CD4-positive, alpha-beta T cell (primary cell): ENCODE measurements at regions not wholly inside any gene's neighbourhood (a gene's known extent, or its start where the extent isn't known, plus 50 kb on each side); places are given as distances from the start of the nearest gene placed in this dataset.

ENCODE experiments used
- ATAC-seq: fragments of 200-7000 bp; cut with Tn5 transposase; one replicate; pipeline ENCODE4 v1.10.0; 2022; ENCODE audit warnings: mild to moderate bottlenecking; ENCODE audit not compliant: poor library complexity
- CTCF ChIA-PET: fragments of 350-600 bp; sonication (Branson Sonifier 250); formaldehyde crosslinking; loops from one replicate; lab custom pipeline; 2021; ENCODE audit warnings: antibody characterized with exemption, inconsistent platforms; lab: Charles Lee
- POLR2A ChIA-PET: fragments of 350-600 bp; sonication (Branson Sonifier 250); formaldehyde crosslinking; loops from one replicate; lab custom pipeline; 2021; ENCODE audit warnings: antibody characterized with exemption, inconsistent platforms; lab: Charles Lee
- DNase-seq, 14 experiments: peaks; one replicate each; pipeline ENCODE4 v3.0.0-alpha.2; 2013 to 2020; ENCODE audit warnings: mixed read lengths in 2 of 14
- H3K27ac ChIP-seq, 2 donors: one replicate each; pipeline versions ENCODE4 v1.5.1 to v1.7.0; 2013; ENCODE audit warnings: low read length in 2 of 2, low read depth in 1 of 2, mild to moderate bottlenecking in 1 of 2
- H3K27me3 ChIP-seq, 2 experiments: 1 replicate in 1 of 2; 2 replicates in 1 of 2; pipeline versions ENCODE4 v1.6.1 to v1.7.0; 2013; ENCODE audit warnings: low read length in 2 of 2, control low read depth in 1 of 2, mild to moderate bottlenecking in 1 of 2, moderate library complexity in 1 of 2; ENCODE audit not compliant: insufficient read depth in 2 of 2, control insufficient read depth in 1 of 2
- H3K36me3 ChIP-seq: one replicate; pipeline ENCODE4 v1.6.1; 2013; ENCODE audit warnings: low read length, control low read depth; ENCODE audit not compliant: insufficient read depth
- H3K4me1 ChIP-seq: one replicate; pipeline ENCODE4 v1.6.1; 2013; ENCODE audit warnings: low read length, control low read depth; ENCODE audit not compliant: insufficient read depth
- H3K4me3 ChIP-seq: one replicate; pipeline ENCODE4 v1.5.1; 2013; ENCODE audit warnings: mild to moderate bottlenecking, low read length, moderate library complexity
- H3K9me3 ChIP-seq, 2 experiments: 1 replicate in 1 of 2; 2 replicates in 1 of 2; pipeline versions ENCODE4 v1.6.1 to v1.7.0; 2013; ENCODE audit warnings: low read length in 2 of 2, mild to moderate bottlenecking in 2 of 2, control low read depth in 1 of 2, moderate library complexity in 1 of 2; ENCODE audit not compliant: control insufficient read depth in 1 of 2, insufficient read depth in 1 of 2
- H3K27ac Mint-ChIP-seq: one replicate; pipeline ENCODE4 v1.8.0; 2020; ENCODE audit warnings: mixed read lengths
- H3K27me3 Mint-ChIP-seq: one replicate; pipeline ENCODE4 v1.8.0; 2021; ENCODE audit warnings: mixed read lengths
- H3K36me3 Mint-ChIP-seq: one replicate; pipeline ENCODE4 v1.8.0; 2021; ENCODE audit warnings: low read depth, mixed read lengths
- H3K4me1 Mint-ChIP-seq: one replicate; pipeline ENCODE4 v1.8.0; 2021; ENCODE audit warnings: low read depth, mixed read lengths
- H3K4me3 Mint-ChIP-seq: one replicate; pipeline ENCODE4 v1.8.0; 2020; ENCODE audit warnings: mild to moderate bottlenecking, mixed read lengths
- H3K9me3 Mint-ChIP-seq: one replicate; pipeline ENCODE4 v1.8.0; 2020; ENCODE audit warnings: mixed read lengths
- CTCF ChIP-seq: fragments of 200-600 bp; IDR thresholded peaks from one replicate; pipeline ENCODE4 v1.8.0; 2022; ENCODE audit warnings: antibody characterized with exemption, mild to moderate bottlenecking
- intact Hi-C, 2 experiments: fragments of 100-400 bp; cut with DNase I in 1 of 2; cut with micrococcal nuclease in 1 of 2; formaldehyde crosslinking; loops; one replicate each; pipeline versions ENCODE4 v1.15.1 to v1.9.0; 2023 to 2025; cut with DNase I, micrococcal nuclease

- TF ChIP-seq CTCF: no peak
- no peaks in the 10 kb centered on the region for H3K27me3 ChIP-seq
- Mint-ChIP-seq H3K27ac (no peak overlapping the region), H3K36me3 (no peaks in the 10 kb centered on the region), H3K9me3 (peaks cover 2% of the 10 kb centered on the region), H3K4me3 (no peak overlapping the region), H3K4me1 (peaks cover 4% of the 10 kb centered on the region), H3K27me3 (no peaks in the 10 kb centered on the region)
- no peaks in the 10 kb centered on the region for H3K36me3 ChIP-seq
- DNase-seq (peak in 2 of 14 experiments; percentile 52 to 61), ATAC-seq (no peak)
- H3K4me1 ChIP-seq: peaks cover 25% of the 10 kb centered on the region
- H3K27ac ChIP-seq: no peak overlapping the region
- H3K9me3 ChIP-seq: peaks cover 0 to 11% of the 10 kb centered on the region in 2 experiments
- intact Hi-C loops: no loop called here
- no peak overlapping the region for H3K4me3 ChIP-seq
- CTCF ChIA-PET: no interaction called here
- POLR2A ChIA-PET: no interaction called here
These were observed 147.0 kb upstream of the ID2 start for GRCh38 chr2:8534729-8535468.

- H3K27ac ChIP-seq: no peak overlapping the region
- Mint-ChIP-seq H3K36me3 (no peaks in the 10 kb centered on the region), H3K27me3 (no peaks in the 10 kb centered on the region), H3K9me3 (peaks cover 2% of the 10 kb centered on the region), H3K27ac (no peak overlapping the region), H3K4me3 (no peak overlapping the region), H3K4me1 (peaks cover 6% of the 10 kb centered on the region)
- DNase-seq: no peak
- intact Hi-C loops: no loop called here
- H3K9me3 ChIP-seq: peaks cover 0 to 11% of the 10 kb centered on the region in 2 experiments
- POLR2A ChIA-PET: no interaction called here
- no peak for TF ChIP-seq CTCF
- ATAC-seq: no peak
- no peaks in the 10 kb centered on the region for H3K36me3 ChIP-seq
- peaks cover 30% of the 10 kb centered on the region for H3K4me1 ChIP-seq
- H3K4me3 ChIP-seq: no peak overlapping the region
- CTCF ChIA-PET: no interaction called here
- no peaks in the 10 kb centered on the region for H3K27me3 ChIP-seq
These were observed 146.4 kb upstream of the ID2 start for GRCh38 chr2:8535469-8535795.

GRCh38 chr2:8535821-8536685 is 145.8 kb upstream of the ID2 start:
- peaks cover 2% of the 10 kb centered on the region for H3K9me3 Mint-ChIP-seq
- no peak for TF ChIP-seq CTCF
- POLR2A ChIA-PET: no interaction called here
- H3K27ac Mint-ChIP-seq: no peak overlapping the region
- H3K36me3 ChIP-seq: no peaks in the 10 kb centered on the region
- DNase-seq (peak in 2 of 14 experiments; percentile 17 to 26), ATAC-seq (no peak)
- no peaks in the 10 kb centered on the region for H3K27me3 ChIP-seq
- H3K27ac ChIP-seq: no peak overlapping the region
- peaks cover 0 to 7% of the 10 kb centered on the region in 2 experiments for H3K9me3 ChIP-seq
- H3K4me1 Mint-ChIP-seq: peaks cover 10% of the 10 kb centered on the region
- no peaks in the 10 kb centered on the region for H3K27me3 Mint-ChIP-seq
- intact Hi-C loops: no loop called here
- peaks cover 37% of the 10 kb centered on the region for H3K4me1 ChIP-seq
- CTCF ChIA-PET: no interaction called here
- H3K4me3 Mint-ChIP-seq: no peak overlapping the region
- H3K36me3 Mint-ChIP-seq: no peaks in the 10 kb centered on the region
- no peak overlapping the region for H3K4me3 ChIP-seq
